Skeletal muscle tissue (tissue), 3 donors: ENCODE measurements at regions not wholly inside any gene's neighbourhood (a gene's known extent, or its start where the extent isn't known, plus 50 kb on each side); places are given as distances from the start of the nearest gene placed in this dataset.

Source experiments
- H3K27ac ChIP-seq: one replicate; pipeline ENCODE4 v1.7.0; 2013; ENCODE audit warnings: mild to moderate bottlenecking, low read depth, low read length, inconsistent platforms
- H3K27me3 ChIP-seq, 3 donors: one replicate each; pipeline ENCODE4 v1.7.0; 2013; ENCODE audit warnings: low read length in 3 of 3; ENCODE audit not compliant: control insufficient read depth in 3 of 3, insufficient read depth in 3 of 3
- H3K36me3 ChIP-seq, 3 donors: one replicate each; pipeline ENCODE4 v1.7.0; 2013; ENCODE audit warnings: low read length in 3 of 3; ENCODE audit not compliant: control insufficient read depth in 3 of 3, insufficient read depth in 3 of 3
- H3K4me1 ChIP-seq, 3 donors: one replicate each; pipeline ENCODE4 v1.7.0; 2013; ENCODE audit warnings: low read length in 3 of 3, mild to moderate bottlenecking in 3 of 3; ENCODE audit not compliant: control insufficient read depth in 3 of 3, insufficient read depth in 3 of 3
- H3K4me3 ChIP-seq, 3 donors: one replicate each; pipeline ENCODE4 v1.7.0; 2013; ENCODE audit warnings: low read length in 3 of 3
- H3K9ac ChIP-seq, 3 donors: one replicate each; pipeline ENCODE4 v1.7.0; 2013; ENCODE audit warnings: low read length in 3 of 3, mild to moderate bottlenecking in 3 of 3, moderate library complexity in 2 of 3, low read depth in 1 of 3
- H3K9me3 ChIP-seq, 3 donors: one replicate each; pipeline ENCODE4 v1.7.0; 2013; ENCODE audit warnings: low read length in 3 of 3; ENCODE audit not compliant: control insufficient read depth in 3 of 3
- donor health status: Osteomylitis.

DNA sequence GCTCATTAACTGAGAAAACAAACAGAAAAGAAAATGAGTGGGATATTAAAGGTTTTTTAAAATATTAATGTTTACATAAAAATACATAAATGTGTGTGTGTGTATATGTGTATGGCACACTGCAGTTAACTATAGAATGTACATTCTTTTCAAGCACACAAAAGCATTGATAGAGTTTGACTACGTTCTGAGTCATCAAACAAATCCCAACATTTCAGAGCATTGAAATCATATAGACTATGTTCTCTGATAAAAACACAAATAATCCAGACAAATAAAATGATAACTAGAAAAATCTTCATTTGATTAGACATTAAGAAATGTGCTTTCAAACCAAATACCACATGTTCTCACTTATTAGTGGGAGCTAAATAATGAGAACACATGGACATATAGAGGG lies 84.3 kb upstream of the CELF4 start:
- Histone ChIP-seq H3K9me3 (peaks cover 0 to 8% (median 2%) of the 10 kb centered on the region in 3 donors), H3K36me3 (no peaks in the 10 kb centered on the region), H3K27me3 (no peaks in the 10 kb centered on the region), H3K27ac (no peak overlapping the region), H3K4me1 (no peaks in the 10 kb centered on the region), H3K9ac (no peak overlapping the region), H3K4me3 (no peak overlapping the region)

DNA sequence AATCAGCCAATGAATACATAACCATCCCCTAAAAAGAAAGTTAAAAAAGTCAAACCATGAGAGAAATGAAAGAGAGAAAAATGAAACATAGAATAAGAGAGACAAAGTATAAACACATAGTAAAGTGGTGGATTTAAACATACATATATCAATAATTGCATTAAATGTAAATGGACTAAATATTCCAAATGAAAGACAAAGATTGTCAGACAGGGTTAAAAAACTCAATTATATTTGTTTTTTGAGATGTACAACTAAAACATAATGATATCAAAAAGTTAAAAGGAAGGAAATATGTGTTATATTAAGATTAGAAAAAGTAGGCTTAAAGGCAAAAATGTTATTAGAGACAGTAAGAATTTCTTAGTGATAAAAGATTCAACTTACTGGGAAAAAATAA lies 83.8 kb upstream of the CELF4 start:
- Histone ChIP-seq H3K4me3 (no peak overlapping the region), H3K9me3 (peaks cover 0 to 8% (median 2%) of the 10 kb centered on the region in 3 donors), H3K27me3 (no peaks in the 10 kb centered on the region), H3K27ac (no peak overlapping the region), H3K4me1 (no peaks in the 10 kb centered on the region), H3K36me3 (no peaks in the 10 kb centered on the region), H3K9ac (no peak overlapping the region)

DNA sequence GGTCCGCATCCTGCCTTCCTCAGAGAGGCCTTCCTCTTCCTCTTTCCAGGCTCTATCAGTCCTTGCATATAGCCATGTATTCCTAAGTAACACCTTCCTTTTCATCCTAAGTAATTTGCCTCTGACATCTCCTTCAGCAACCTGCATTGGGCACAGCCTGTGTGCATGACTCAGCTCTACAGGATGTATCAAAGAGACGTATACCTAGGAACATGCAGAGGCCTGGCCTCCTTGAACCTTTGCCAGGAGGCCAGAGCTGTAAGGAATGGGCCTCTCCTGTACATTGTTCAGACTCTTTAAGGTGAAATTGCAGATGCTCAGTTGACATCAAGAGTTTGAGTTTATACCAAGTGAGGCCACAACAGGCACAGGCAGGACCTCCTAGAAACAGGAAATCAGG lies 76.0 kb upstream of the CELF4 start:
- peaks cover 2 to 3% (median 3%) of the 10 kb centered on the region in 3 donors for H3K9me3 ChIP-seq
- no peak overlapping the region for H3K9ac ChIP-seq
- H3K36me3 ChIP-seq, result no peaks in the 10 kb centered on the region
- no peak overlapping the region for H3K27ac ChIP-seq
- no peak overlapping the region for H3K4me3 ChIP-seq
- H3K4me1 ChIP-seq, result no peaks in the 10 kb centered on the region
- H3K27me3 ChIP-seq, result no peaks in the 10 kb centered on the region

DNA sequence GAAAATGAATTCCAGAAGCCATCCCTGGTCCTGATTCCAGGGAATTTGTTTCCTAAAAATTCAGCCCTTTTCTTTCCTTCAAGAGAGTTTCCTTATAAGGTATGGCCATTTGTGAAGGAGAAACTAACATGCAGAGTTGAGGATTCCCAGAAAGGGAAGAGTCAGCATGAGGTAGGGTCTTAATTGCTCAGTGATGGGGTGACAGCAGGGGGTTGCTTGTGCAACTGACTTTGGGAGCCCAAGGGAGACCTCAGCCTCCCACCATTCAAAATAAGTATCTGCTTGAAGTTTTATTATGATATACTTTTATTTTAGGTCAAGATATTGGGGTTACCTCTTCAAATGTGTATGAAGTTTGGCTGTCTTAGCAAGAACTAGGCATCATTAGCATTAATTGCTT lies 74.9 kb upstream of the CELF4 start:
- no peak overlapping the region for H3K27ac ChIP-seq
- H3K36me3 ChIP-seq, result no peaks in the 10 kb centered on the region
- H3K9me3 ChIP-seq, result peaks cover 2 to 3% (median 3%) of the 10 kb centered on the region in 3 donors
- no peak overlapping the region for H3K4me3 ChIP-seq
- no peaks in the 10 kb centered on the region for H3K27me3 ChIP-seq
- H3K9ac ChIP-seq, result no peak overlapping the region
- H3K4me1 ChIP-seq, result no peaks in the 10 kb centered on the region

DNA sequence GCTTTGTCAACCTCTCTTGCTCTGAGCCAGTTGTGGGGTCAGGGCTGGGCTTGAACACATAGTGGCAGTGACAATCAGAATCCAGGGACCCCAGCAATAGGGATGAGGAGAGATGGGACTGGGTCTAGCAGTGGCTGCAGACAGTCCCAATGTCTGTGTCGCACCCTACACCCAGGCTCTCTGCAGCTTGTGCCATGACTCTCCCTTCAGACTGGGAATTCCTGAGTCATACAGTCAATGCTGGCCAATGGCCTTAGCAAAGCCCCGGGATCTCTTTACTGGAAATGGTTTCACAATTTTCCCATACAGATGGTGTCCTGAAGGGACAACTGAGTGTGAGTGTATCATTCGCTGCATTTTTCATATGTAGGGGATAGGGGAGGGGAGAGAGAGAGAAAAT lies 74.2 kb upstream of the CELF4 start:
- Histone ChIP-seq H3K27me3 (no peaks in the 10 kb centered on the region), H3K4me3 (no peak overlapping the region), H3K36me3 (no peaks in the 10 kb centered on the region)

DNA sequence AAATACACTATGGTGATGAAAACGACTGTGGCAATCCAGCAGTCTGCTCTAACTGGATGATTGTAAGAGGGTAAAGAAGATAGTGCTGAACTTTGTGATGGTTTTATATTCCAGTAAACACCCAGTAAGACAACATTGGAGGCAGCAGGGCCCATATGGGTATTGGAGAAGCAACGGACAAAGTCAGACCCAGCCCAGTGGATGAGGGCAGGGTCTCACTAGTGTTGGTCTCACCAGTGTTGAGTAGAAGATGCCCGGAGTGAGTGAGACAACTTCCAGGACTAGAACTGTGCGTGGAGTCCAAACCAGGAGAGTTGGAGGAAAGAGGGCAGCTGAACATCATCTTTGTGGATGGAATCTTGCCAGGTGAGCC lies 71.9 kb upstream of the CELF4 start:
- peaks cover 0 to 3% (median 0%) of the 10 kb centered on the region in 3 donors for H3K9me3 ChIP-seq

More for the DNA sequence above, 74.2 kb upstream of the CELF4 start:
- Histone ChIP-seq H3K9me3 (peaks cover 0 to 3% (median 0%) of the 10 kb centered on the region in 3 donors), H3K4me1 (no peaks in the 10 kb centered on the region), H3K9ac (no peak overlapping the region), H3K27ac (no peak overlapping the region)

DNA sequence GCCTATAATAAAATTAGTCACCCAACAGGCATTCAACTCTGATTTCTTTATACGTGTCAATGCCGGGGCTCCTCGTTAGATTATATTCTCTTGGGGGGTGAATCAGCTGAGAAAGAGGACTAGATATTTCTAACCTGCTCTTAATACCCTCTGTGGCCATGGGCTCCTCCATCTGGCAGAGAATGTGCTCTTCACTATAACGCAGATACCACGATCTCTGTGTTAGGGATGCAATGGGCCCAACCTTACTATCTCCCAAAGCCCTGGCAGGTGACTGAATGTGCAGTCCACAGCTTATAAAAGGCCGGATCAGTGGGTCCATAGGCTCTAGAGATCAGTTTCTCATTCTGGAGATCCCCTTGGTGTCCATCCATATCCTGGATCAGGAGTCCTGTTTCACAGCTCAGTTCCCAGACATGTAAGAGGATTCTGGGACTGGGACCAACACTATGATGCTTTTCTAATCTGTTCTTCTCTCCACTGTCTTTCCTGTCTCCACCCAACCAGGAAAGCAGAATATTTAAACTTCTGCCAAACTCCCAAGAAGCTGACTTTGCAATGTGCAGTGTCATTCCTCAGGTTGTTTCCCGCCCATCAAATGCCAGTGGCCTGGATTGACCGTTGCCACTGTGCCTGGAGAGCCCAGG lies 71.4 kb upstream of the CELF4 start:
- Histone ChIP-seq H3K27ac (no peak overlapping the region), H3K4me3 (no peak overlapping the region), H3K9me3 (peaks cover 0 to 3% (median 0%) of the 10 kb centered on the region in 3 donors), H3K4me1 (no peaks in the 10 kb centered on the region), H3K9ac (no peak overlapping the region), H3K36me3 (no peaks in the 10 kb centered on the region), H3K27me3 (no peaks in the 10 kb centered on the region)

More for the DNA sequence above, 71.9 kb upstream of the CELF4 start:
- Histone ChIP-seq H3K4me3 (no peak overlapping the region), H3K4me1 (no peaks in the 10 kb centered on the region), H3K36me3 (no peaks in the 10 kb centered on the region), H3K27me3 (no peaks in the 10 kb centered on the region), H3K27ac (no peak overlapping the region), H3K9ac (no peak overlapping the region)

DNA sequence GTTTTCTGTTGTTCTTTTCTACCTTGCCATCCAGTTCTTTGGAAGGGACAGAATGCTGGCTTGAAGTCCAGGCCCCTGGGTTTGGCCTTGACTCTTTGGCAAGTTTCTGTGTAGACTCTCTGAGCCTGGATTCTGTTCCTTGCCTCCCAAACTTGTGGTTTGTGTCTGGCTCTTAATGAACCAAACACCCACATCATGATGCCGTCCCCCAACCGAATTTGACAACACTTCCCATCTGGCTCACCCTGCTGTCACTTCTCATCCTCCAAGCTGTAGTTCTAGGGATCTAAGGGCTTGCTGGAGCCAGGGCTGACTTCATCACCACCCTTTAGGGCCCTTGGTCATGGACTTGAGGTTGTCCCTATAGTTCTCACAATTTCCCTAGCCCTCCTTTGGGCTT lies 68.9 kb upstream of the CELF4 start:
- no peaks in the 10 kb centered on the region for H3K36me3 ChIP-seq
- no peaks in the 10 kb centered on the region for H3K9me3 ChIP-seq

DNA sequence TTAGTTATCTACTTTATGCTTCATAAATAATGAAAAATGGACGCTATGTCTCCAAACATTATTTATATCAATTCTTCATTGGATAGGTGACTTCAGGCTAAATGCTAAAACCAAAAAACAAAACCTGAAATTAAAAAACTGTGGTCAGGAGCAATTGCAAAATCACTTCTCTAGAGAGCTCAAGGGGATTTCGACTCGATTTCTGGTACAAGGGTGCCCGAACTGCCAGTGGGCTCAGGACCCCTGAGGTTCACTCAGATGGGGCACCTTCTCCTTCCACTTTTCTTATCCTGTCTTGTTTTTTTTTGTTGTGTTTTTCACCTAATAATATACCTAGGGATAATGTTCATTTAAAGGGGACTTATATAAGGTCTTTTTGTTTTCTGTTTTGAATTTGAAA lies 65.8 kb upstream of the CELF4 start:
- no peak overlapping the region for H3K9ac ChIP-seq
- no peaks in the 10 kb centered on the region for H3K36me3 ChIP-seq
- no peak overlapping the region for H3K27ac ChIP-seq
- H3K4me3 ChIP-seq, result no peak overlapping the region
- peaks cover 0 to 2% (median 0%) of the 10 kb centered on the region in 3 donors for H3K9me3 ChIP-seq
- H3K27me3 ChIP-seq, result no peaks in the 10 kb centered on the region
- H3K4me1 ChIP-seq, result no peaks in the 10 kb centered on the region

More for the DNA sequence above, 68.9 kb upstream of the CELF4 start:
- Histone ChIP-seq H3K9ac (no peak overlapping the region), H3K4me3 (no peak overlapping the region), H3K27me3 (no peaks in the 10 kb centered on the region), H3K4me1 (no peaks in the 10 kb centered on the region), H3K27ac (no peak overlapping the region)

DNA sequence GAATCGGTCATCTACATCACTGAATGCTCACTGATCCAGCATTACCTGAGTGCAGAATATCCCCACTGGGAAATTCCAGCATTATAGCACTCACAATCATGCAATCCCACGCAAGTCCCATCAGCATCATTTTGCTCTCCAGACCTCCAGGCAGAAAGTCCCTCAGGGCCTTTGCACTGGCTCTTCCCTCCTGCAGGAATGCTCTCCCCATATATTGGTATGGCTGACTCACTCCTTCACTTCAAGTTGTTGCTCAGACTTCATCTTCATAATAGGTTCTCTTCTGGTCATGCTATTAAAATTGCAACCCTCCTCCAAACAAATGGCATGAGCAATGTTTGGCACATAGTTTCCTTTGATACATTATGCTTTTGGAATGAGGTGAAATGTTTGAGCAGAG lies 64.7 kb upstream of the CELF4 start:
- no peak overlapping the region for H3K4me3 ChIP-seq
- no peak overlapping the region for H3K9ac ChIP-seq
- no peaks in the 10 kb centered on the region for H3K4me1 ChIP-seq
- H3K9me3 ChIP-seq, result peaks cover 0 to 2% (median 0%) of the 10 kb centered on the region in 3 donors
- no peaks in the 10 kb centered on the region for H3K36me3 ChIP-seq
- no peak overlapping the region for H3K27ac ChIP-seq
- no peaks in the 10 kb centered on the region for H3K27me3 ChIP-seq
